IPS-NIHi11 (cell line): ENCODE measurements at regions not wholly inside any gene's neighbourhood (a gene's known extent, or its start where the extent isn't known, plus 50 kb on each side); places are given as distances from the start of the nearest gene placed in this dataset.

Experiments used
- DNase-seq: peaks from one replicate; pipeline ENCODE4 v3.0.0; 2012; ENCODE audit warnings: mixed read lengths, low spot score

DNA sequence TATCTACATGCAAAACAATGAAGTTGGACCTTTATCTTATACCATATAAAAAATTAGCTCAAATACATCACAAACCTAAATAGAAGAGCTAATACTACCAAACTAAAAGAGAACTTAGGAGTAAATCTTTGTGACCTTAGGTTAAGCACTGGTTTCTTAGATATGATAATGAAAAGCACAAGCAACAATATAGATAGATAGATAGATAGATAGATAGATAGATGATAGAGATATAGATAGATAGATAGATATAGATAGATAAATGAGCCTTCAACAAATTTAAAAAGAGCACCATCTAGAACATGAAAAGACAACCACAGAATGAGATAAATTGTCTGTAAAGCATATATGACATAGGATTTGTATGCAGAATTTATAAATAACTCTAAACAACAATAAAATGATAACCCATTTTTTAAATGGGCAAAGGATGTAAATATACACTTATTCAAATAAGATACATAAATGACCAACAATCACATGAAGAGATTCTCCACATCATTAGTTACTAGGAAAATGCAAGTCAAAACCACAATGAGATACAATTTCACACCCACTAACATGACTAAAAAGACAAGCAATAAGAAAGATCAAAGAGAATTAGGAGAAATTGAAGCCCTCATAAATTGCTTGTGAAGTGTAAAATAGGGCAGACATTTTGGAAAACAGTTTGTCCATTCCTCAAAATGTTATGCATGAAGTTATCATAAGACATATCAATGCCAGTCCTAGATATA lies 293.7 kb downstream of the BTG1 start:
- no peak for DNase-seq

- no peak for DNase-seq
Measured at GRCh38 chr12:91846466-91847055, 299.1 kb downstream of the BTG1 start.

DNA sequence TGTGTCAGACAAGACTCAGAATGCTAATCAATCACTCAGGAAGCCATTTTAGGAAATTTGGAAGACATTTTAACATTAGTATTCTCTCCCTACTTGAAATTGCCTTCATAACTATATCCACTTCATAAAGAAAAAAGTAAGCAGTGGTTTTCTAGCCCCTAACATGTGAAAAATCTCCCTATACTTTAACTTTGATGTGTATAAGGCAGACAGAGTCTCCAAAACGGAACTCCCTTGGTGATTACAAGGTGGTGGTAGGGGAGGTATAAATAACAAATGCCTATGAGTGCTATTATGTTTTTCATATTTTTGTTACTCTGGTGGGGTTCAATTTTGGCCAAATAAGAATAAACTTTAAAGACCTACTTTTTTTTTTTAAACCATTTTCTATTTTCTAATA lies 300.3 kb downstream of the BTG1 start:
- no peak for DNase-seq

DNA sequence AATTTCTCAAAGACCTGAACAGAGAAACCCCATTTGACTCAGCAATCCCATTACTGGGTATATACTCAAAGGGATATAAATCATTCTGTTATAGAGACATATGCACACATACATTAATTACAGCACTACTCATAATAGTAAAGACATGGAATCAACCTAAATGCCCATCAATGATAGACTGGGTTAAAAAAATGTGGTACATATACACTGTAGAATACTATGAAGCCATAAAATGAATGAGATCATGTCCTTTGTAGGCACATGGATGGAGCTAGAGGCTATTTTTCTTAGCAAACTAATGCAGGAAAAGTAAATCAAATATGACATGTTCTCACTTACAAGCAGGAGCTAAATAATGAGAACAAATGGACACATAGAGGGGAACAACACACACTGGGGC lies 303.8 kb downstream of the BTG1 start:
- no peak for DNase-seq

DNA sequence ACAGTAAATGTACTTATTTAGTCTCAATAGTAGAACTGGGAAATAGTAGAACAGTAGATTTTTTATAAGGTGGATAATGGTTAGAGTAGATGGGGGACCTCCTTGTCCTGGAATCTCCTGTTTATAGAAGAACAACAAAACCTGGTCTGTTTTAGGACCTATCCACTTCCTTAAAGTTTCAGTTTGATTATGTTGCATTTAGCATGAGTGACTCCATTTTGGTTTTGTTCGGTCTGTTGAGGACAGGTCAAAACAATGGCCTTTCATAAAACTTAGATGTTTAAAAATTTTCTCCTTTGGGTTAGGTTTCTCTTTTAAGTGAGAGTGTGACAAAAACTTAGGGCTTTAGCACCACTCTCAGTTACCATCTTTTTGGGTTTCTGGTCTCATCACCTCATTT lies 308.9 kb downstream of the BTG1 start:
- no peak for DNase-seq

- no peak for DNase-seq
Measured at GRCh38 chr12:91836264-91836663, 309.4 kb downstream of the BTG1 start.

- DNase-seq = no peak
Measured at GRCh38 chr12:91835693-91836092, 310.0 kb downstream of the BTG1 start.

DNA sequence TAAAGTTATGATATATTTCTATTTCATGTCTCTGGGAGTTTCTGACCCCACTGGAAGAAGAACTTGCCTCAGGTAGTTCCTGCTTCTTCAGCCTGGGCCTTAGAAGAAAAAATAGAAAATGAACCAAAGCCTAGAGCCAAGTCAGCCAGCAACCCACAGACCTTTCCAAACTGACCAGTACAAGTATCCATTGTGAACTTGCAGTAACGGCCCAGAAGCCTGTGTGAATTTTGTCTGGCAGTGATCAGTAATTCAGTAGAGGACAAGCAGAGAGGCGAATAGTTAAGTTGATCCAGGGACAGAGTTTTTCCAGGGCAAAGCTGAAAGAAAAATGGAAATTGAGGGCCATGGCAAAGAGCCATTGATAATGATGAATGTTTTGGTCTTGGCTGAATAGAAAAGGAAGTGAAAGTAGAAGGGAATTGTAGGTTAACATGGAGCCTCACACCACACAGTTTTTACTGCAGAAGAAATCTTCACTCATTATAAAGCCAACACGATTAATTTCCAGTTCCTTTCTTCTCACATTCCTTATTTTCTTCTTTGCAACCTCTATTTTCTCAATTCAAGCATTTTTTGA lies 311.8 kb downstream of the BTG1 start:
- no peak for DNase-seq

DNA sequence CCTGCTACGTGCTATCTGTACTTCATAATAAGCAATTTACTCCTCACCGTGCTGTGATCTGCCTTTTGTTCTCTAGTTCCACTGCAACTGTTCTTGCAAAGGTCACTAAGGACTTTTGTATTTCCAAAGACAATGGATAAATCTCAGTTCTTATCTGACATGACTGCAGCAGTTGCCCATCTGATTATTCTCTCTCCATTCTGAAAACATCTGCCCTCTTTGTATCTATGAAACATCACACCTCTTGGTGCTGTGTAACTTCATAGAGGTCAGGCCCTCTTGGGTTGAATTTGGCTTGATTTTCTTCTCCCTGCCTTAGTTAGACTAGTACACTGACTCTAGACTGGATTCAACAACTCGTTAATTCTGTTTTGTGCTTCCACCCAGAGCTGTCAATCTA lies 319.6 kb downstream of the BTG1 start:
- no peak for DNase-seq

- DNase-seq = no peak
Measured at GRCh38 chr12:91824991-91825390, 320.7 kb downstream of the BTG1 start.

DNA sequence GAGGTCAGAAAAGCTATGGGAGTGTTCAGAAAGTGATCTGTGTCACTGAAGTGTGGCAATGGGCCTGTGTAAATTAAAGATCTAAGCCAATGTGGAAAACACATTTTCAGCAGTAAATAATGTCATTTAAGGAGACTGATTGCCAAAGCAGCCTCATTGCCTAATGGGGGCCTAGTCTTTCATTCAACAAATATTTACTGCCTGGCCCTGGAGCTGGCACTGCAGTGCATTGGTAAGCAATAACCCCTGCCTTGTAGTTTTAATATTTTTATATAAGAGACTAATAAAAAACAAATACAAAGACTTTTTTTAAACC lies 326.6 kb downstream of the BTG1 start:
- DNase-seq = no peak

DNA sequence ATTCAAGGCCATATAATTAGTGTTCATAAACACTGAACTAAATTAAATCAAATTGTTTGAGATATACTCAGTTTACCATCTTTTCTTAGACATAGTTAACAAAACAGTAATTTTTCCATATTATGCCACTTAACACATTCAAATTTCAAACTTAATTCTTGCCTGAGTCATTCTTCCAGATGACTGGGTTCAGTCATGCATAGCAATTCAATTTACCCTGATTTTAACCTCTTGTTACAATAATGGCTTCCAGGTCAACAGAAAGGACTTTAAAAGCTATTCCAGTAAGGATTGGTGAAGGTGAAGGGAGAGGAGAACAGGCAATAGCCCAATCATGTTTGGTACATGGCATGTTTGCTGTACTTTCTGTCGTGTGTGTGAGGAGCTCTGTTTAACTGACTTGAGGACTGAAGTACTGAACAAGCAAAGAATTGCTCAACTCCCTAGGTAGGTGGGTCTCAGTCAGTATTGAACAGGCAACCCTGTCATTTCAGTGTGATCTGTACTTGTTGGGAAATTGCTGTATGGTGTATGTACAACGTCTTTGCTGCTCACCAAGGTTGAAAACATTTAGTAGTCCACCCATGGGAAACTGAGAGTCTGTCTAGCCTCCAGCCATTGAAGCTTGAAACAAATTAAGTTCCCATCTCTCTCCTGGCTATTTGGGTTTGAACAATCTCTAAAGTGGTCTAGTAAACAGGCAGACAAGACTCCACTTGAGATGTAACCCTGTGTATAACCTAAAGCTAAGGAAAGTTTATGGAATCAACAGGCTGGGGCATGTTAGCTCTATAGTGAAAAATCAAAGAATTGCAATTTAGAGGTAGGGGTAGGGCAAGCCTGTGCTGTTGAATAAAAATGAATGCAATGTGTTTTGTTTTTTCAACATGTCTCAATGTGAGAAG lies 327.2 kb downstream of the BTG1 start:
- DNase-seq = no peak

- no peak for DNase-seq
Measured at GRCh38 chr12:91817517-91817916, 328.1 kb downstream of the BTG1 start.

- no peak for DNase-seq
Measured at GRCh38 chr12:91813701-91814100, 331.9 kb downstream of the BTG1 start.

DNA sequence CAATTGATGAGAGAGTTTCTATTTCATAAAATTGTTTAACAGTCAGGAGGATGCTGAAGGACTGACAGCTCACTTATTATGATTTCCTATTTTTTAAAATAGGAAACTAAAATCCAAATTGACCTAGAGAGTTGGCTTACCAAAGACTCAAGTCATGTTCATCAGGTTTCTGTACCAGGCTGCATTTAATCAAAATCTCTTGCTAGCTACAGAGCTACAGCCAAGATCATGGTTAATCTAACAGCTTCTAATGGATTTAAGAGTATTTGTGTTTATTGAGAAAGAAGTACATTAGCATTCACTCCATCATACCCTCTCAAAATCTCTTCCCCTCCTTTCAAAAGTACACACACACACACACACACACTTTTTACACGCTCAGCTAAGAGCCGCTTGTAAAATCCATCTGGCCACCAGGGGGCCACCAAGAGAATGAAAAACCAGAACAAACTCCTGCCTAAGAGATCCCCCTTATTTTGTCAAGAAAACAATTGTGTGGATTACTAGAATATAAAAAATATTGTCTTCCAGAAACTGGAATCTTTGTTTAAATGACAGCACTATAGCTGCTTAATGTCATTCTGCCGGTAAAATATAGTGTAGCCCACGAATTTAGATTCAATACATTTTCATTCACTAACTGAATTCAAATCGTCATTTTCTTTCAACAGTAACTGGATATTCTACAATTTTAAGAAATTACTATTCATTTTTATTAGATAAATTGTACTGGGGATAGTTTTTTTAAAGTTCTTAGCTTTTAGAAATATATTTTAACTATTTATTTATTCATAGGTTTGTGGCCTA lies 334.0 kb downstream of the BTG1 start:
- peak; percentile 55 for DNase-seq

DNA sequence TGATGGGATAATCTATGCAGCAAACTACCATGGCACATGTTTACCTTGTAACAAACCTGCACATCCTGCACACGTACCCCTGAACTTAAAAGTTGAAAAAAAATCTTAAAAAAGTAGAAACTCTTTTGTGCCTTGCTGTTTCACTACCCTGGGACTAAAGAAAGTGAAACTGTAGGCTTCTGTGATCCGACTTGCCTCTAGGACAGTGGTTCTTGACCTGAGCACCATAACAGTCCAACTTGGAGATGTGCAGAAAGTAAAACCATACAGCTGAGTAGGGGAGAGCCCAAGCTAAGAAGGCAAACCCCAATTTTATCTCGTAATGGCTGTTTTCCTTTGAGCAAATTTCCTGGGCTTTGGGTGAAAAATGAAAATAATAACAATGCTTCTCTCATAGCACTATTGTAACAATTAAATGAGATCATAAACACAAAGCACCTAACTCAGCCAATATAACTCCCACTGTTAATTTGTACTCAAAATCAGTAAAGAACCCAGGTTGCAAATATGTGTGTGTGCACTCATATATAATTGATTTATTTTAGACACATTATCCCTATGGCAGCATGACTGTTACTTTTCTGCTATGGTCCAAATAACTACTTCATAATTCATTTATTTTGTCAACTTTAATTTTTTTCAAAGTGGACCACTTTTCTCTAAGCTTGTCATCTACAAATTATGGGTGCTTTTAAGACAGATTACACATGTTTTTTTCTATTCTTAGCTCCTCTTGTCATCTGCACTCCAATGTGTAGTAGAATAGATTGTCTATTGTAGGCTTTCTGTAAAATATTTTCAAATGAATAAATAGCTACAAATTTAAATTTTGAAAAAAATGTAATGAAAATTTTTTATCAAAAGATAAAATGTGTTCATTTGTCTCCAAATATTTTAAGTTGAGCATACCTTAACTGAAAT lies 334.9 kb downstream of the BTG1 start:
- DNase-seq = no peak

DNA sequence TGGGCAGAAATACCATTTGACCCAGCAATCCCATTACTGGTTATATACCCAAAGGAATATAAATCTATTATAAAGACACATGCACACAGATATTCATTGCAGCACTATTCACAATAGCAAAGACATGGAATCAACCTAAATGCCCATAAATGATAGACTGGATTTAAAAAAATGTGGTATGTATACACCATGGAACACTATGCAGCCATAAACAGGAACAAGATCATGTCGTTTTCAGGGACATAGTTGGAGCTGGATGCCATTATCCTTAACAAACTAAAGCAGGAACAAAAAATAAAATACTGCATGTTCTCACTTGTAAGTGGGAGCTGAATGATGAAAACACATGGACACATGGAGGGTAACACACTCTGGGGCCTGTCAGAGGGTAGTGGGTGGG lies 335.6 kb downstream of the BTG1 start:
- DNase-seq = no peak

- no peak for DNase-seq
Measured at GRCh38 chr12:91805031-91805430, 340.6 kb downstream of the BTG1 start.

GRCh38 chr12:91804533-91804932 lies 341.1 kb downstream of the BTG1 start:
- no peak for DNase-seq

GRCh38 chr12:91801048-91801447 lies 344.6 kb downstream of the BTG1 start:
- no peak for DNase-seq

DNA sequence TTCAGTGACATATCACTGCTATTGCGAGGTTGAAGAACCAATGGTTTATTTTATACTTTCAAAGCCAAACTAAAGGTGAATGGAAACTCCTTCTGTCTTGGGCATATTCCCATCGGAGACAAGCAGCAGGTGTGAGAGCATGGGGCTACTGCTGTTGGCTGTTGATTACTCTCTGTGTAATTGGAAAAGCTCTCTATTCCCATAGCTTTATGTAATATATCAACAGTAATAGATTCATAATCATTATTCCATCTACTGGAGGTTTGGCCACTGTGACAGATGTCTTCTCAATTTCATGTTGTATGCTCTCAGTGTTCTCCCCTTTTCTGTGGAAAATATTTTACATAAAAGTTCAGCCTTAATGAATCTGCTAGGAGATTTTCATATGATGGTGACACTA lies 352.0 kb downstream of the BTG1 start:
- no peak for DNase-seq
